ENCODE measurements at regions not wholly inside any gene's neighbourhood (a gene's known extent, or its start where the extent isn't known, plus 50 kb on each side); places are given as distances from the start of the nearest gene placed in this dataset.

- H4K8ac ChIP-seq (ENCODE audit: low read depth, low read length): no peak overlapping the region
- no peak overlapping the region for H3K27ac ChIP-seq (ENCODE audit: low read depth, low read length)
- no peak overlapping the region for H3K9ac ChIP-seq (ENCODE audit: low read length)
- H3K4me1 ChIP-seq (ENCODE audit: control insufficient read depth in 1 of 2, insufficient read depth in 2 of 2, low read length in 2 of 2): no peaks in the 10 kb centered on the region
- no peak overlapping the region for H3K23ac ChIP-seq (ENCODE audit: low read length)
- H3K79me1 ChIP-seq (ENCODE audit: low read length): no peaks in the 10 kb centered on the region
- no peak overlapping the region for H3K4me2 ChIP-seq (ENCODE audit: low read length)
- H3K79me2 ChIP-seq (ENCODE audit: control insufficient read depth, insufficient read depth, low read length, poor library complexity): no peaks in the 10 kb centered on the region
- H3K36me3 ChIP-seq (ENCODE audit: control insufficient read depth in 1 of 2, insufficient read depth in 2 of 2, low read length in 2 of 2): no peaks in the 10 kb centered on the region
- no peak overlapping the region for H3K14ac ChIP-seq (ENCODE audit: low read length)
- H3K27me3 ChIP-seq (ENCODE audit: insufficient read depth, low read length): no peaks in the 10 kb centered on the region
- H4K12ac ChIP-seq (ENCODE audit: low read depth, low read length): no peak overlapping the region
- no peaks in the 10 kb centered on the region for H3K9me3 ChIP-seq (ENCODE audit: insufficient read depth, low read depth, low read length)
- H4K91ac ChIP-seq (ENCODE audit: low read depth, low read length): no peak overlapping the region
- H2BK12ac ChIP-seq (ENCODE audit: low read length): no peak overlapping the region
- H3K4ac ChIP-seq (ENCODE audit: low read depth, low read length): no peak overlapping the region
- H2BK5ac ChIP-seq (ENCODE audit: low read depth, low read length, poor library complexity): no peak overlapping the region
- no peak for DNase-seq
- H2AFZ ChIP-seq (ENCODE audit: insufficient read depth, low read length, poor library complexity): no peak overlapping the region
- no peak overlapping the region for H3K18ac ChIP-seq (ENCODE audit: low read length)
- H2BK120ac ChIP-seq (ENCODE audit: insufficient read depth, low read length, poor library complexity): no peak overlapping the region
- WGBS (ENCODE audit: extremely low coverage, insufficient coverage, insufficient read length): no CpG with 5 or more reads among the region's 6 CpGs
- no peak overlapping the region for H3K4me3 ChIP-seq (ENCODE audit: low read depth, low read length)
- no peak overlapping the region for H2AK5ac ChIP-seq (ENCODE audit: low read length)
Observed at GRCh38 chr15:63442080-63442479, 60.4 kb upstream of the CA12 start.

GRCh38 chr15:63444611-63445010 is 59.8 kb upstream of the USP3 start:
- H3K27ac ChIP-seq (ENCODE audit: low read depth, low read length): no peak overlapping the region
- H3K4ac ChIP-seq (ENCODE audit: low read depth, low read length): no peak overlapping the region
- no peak overlapping the region for H3K4me2 ChIP-seq (ENCODE audit: low read length)
- no peaks in the 10 kb centered on the region for H3K79me2 ChIP-seq (ENCODE audit: control insufficient read depth, insufficient read depth, low read length, poor library complexity)
- H4K12ac ChIP-seq (ENCODE audit: low read depth, low read length): no peak overlapping the region
- H3K23ac ChIP-seq (ENCODE audit: low read length): no peak overlapping the region
- no peak overlapping the region for H4K91ac ChIP-seq (ENCODE audit: low read depth, low read length)
- H2AK5ac ChIP-seq (ENCODE audit: low read length): no peak overlapping the region
- no peak overlapping the region for H3K18ac ChIP-seq (ENCODE audit: low read length)
- H3K9ac ChIP-seq (ENCODE audit: low read length): no peak overlapping the region
- no peak overlapping the region for H2BK120ac ChIP-seq (ENCODE audit: insufficient read depth, low read length, poor library complexity)
- H2BK12ac ChIP-seq (ENCODE audit: low read length): no peak overlapping the region
- H2AFZ ChIP-seq (ENCODE audit: insufficient read depth, low read length, poor library complexity): no peak overlapping the region
- H3K36me3 ChIP-seq (ENCODE audit: control insufficient read depth in 1 of 2, insufficient read depth in 2 of 2, low read length in 2 of 2): no peaks in the 10 kb centered on the region
- H3K27me3 ChIP-seq (ENCODE audit: insufficient read depth, low read length): no peaks in the 10 kb centered on the region
- H4K8ac ChIP-seq (ENCODE audit: low read depth, low read length): no peak overlapping the region
- no peak overlapping the region for H3K14ac ChIP-seq (ENCODE audit: low read length)
- no peak overlapping the region for H3K4me3 ChIP-seq (ENCODE audit: low read depth, low read length)
- H3K79me1 ChIP-seq (ENCODE audit: low read length): no peaks in the 10 kb centered on the region
- no peak for DNase-seq
- peaks cover 3 to 5% of the 10 kb centered on the region in 2 experiments for H3K4me1 ChIP-seq (ENCODE audit: control insufficient read depth in 1 of 2, insufficient read depth in 2 of 2, low read length in 2 of 2)
- no peak overlapping the region for H2BK5ac ChIP-seq (ENCODE audit: low read depth, low read length, poor library complexity)
- no peaks in the 10 kb centered on the region for H3K9me3 ChIP-seq (ENCODE audit: insufficient read depth, low read depth, low read length)

DNA sequence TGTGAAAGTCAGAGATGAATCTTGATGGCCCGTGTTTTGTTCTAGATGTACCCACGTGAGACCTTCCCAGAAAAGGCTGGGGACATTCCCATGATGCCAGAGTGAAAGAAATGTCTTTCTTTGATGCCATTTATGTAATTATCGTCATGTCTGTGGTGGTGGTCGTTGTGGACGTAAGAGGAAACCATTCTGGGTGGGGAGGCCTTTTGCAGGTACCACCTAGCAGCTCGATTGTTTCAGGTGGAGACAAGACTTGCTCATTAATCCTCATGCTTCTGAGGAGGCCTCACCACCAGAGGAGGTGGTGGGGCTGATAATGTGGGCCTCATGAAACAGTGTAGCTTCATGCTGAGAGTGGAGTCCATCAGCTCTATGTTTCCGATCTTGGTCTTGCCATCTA is 58.1 kb upstream of the USP3 start:
- Histone ChIP-seq H2BK120ac (ENCODE audit: insufficient read depth, low read length, poor library complexity) (no peak overlapping the region), H4K91ac (ENCODE audit: low read depth, low read length) (no peak overlapping the region), H3K23ac (ENCODE audit: low read length) (no peak overlapping the region), H2BK12ac (ENCODE audit: low read length) (no peak overlapping the region), H2AFZ (ENCODE audit: insufficient read depth, low read length, poor library complexity) (no peak overlapping the region), H3K4ac (ENCODE audit: low read depth, low read length) (no peak overlapping the region), H3K9me3 (ENCODE audit: insufficient read depth, low read depth, low read length) (no peaks in the 10 kb centered on the region), H2AK5ac (ENCODE audit: low read length) (no peak overlapping the region), H4K8ac (ENCODE audit: low read depth, low read length) (no peak overlapping the region), H3K79me2 (ENCODE audit: control insufficient read depth, insufficient read depth, low read length, poor library complexity) (no peaks in the 10 kb centered on the region), H3K79me1 (ENCODE audit: low read length) (no peaks in the 10 kb centered on the region), H3K4me3 (ENCODE audit: low read depth, low read length) (no peak overlapping the region), H3K36me3 (ENCODE audit: control insufficient read depth in 1 of 2, insufficient read depth in 2 of 2, low read length in 2 of 2) (no peaks in the 10 kb centered on the region), H3K18ac (ENCODE audit: low read length) (no peak overlapping the region), H4K12ac (ENCODE audit: low read depth, low read length) (no peak overlapping the region), H3K9ac (ENCODE audit: low read length) (no peak overlapping the region), H3K27ac (ENCODE audit: low read depth, low read length) (no peak overlapping the region), H3K4me1 (ENCODE audit: control insufficient read depth in 1 of 2, insufficient read depth in 2 of 2, low read length in 2 of 2) (peaks cover 8 to 16% of the 10 kb centered on the region in 2 experiments), H2BK5ac (ENCODE audit: low read depth, low read length, poor library complexity) (no peak overlapping the region), H3K14ac (ENCODE audit: low read length) (no peak overlapping the region), H3K4me2 (ENCODE audit: low read length) (no peak overlapping the region), H3K27me3 (ENCODE audit: insufficient read depth, low read length) (no peaks in the 10 kb centered on the region)
- no CpG with 5 or more reads among the region's 7 CpGs for WGBS (ENCODE audit: extremely low coverage, insufficient coverage, insufficient read length)
- no peak for DNase-seq

- Histone ChIP-seq H4K91ac (ENCODE audit: low read depth, low read length) (no peak overlapping the region), H3K18ac (ENCODE audit: low read length) (no peak overlapping the region), H3K14ac (ENCODE audit: low read length) (no peak overlapping the region), H2BK120ac (ENCODE audit: insufficient read depth, low read length, poor library complexity) (no peak overlapping the region), H3K79me1 (ENCODE audit: low read length) (no peaks in the 10 kb centered on the region), H3K27me3 (ENCODE audit: insufficient read depth, low read length) (no peaks in the 10 kb centered on the region), H3K4me1 (ENCODE audit: control insufficient read depth in 1 of 2, insufficient read depth in 2 of 2, low read length in 2 of 2) (peaks cover 8 to 16% of the 10 kb centered on the region in 2 experiments), H4K12ac (ENCODE audit: low read depth, low read length) (no peak overlapping the region), H2BK12ac (ENCODE audit: low read length) (no peak overlapping the region), H3K27ac (ENCODE audit: low read depth, low read length) (no peak overlapping the region), H3K9ac (ENCODE audit: low read length) (no peak overlapping the region), H3K36me3 (ENCODE audit: control insufficient read depth in 1 of 2, insufficient read depth in 2 of 2, low read length in 2 of 2) (no peaks in the 10 kb centered on the region), H3K4me3 (ENCODE audit: low read depth, low read length) (no peak overlapping the region), H3K4ac (ENCODE audit: low read depth, low read length) (no peak overlapping the region), H3K79me2 (ENCODE audit: control insufficient read depth, insufficient read depth, low read length, poor library complexity) (no peaks in the 10 kb centered on the region), H2BK5ac (ENCODE audit: low read depth, low read length, poor library complexity) (no peak overlapping the region), H3K23ac (ENCODE audit: low read length) (no peak overlapping the region), H4K8ac (ENCODE audit: low read depth, low read length) (no peak overlapping the region), H2AK5ac (ENCODE audit: low read length) (no peak overlapping the region), H3K4me2 (ENCODE audit: low read length) (no peak overlapping the region), H3K9me3 (ENCODE audit: insufficient read depth, low read depth, low read length) (no peaks in the 10 kb centered on the region), H2AFZ (ENCODE audit: insufficient read depth, low read length, poor library complexity) (no peak overlapping the region)
- WGBS (ENCODE audit: extremely low coverage, insufficient coverage, insufficient read length): no CpG with 5 or more reads among the region's 4 CpGs
- no peak for DNase-seq
Observed at GRCh38 chr15:63447017-63447676, 57.2 kb upstream of the USP3 start.
